MM.1S (cell line): ENCODE measurements at regions not wholly inside any gene's neighbourhood (a gene's known extent, or its start where the extent isn't known, plus 50 kb on each side); places are given as distances from the start of the nearest gene placed in this dataset.

Experiments used
- DNase-seq: peaks from one replicate; pipeline ENCODE4 v3.0.0-alpha.2; 2015
- H2AFZ ChIP-seq: fragments of 300-600 bp; sonication (generic); 2 replicates; pipeline ENCODE4 v1.6.0; 2016; ENCODE audit warnings: antibody characterized with exemption, low read length
- H3F3A ChIP-seq: fragments of 300-600 bp; sonication (generic); 2 replicates; pipeline ENCODE4 v1.6.1; 2016; ENCODE audit warnings: mild to moderate bottlenecking, antibody characterized with exemption, low read length, moderate library complexity, mixed read lengths; ENCODE audit not compliant: insufficient read depth
- H3K27ac ChIP-seq: fragments of 300-600 bp; sonication (generic); 2 replicates; pipeline ENCODE4 v1.5.1; 2016; ENCODE audit warnings: mild to moderate bottlenecking, low read length
- H3K27me3 ChIP-seq: fragments of 300-600 bp; sonication (generic); replicated peaks from 2 replicates; pipeline ENCODE4 v1.6.0; 2016; ENCODE audit warnings: low read length; ENCODE audit not compliant: insufficient read depth
- H3K36me3 ChIP-seq: fragments of 300-600 bp; sonication (generic); replicated peaks from 2 replicates; pipeline ENCODE4 v1.6.1; 2016; ENCODE audit warnings: mild to moderate bottlenecking, low read length, mixed read lengths; ENCODE audit not compliant: insufficient read depth
- H3K4me1 ChIP-seq: fragments of 300-600 bp; sonication (generic); 2 replicates; pipeline ENCODE4 v1.6.1; 2016; ENCODE audit warnings: low read length, mixed read lengths
- H3K4me2 ChIP-seq: fragments of 300-600 bp; sonication (generic); 2 replicates; pipeline ENCODE4 v1.6.0; 2016; ENCODE audit warnings: low read depth, low read length
- H3K4me3 ChIP-seq: fragments of 300-600 bp; sonication (generic); 2 replicates; pipeline ENCODE4 v1.5.1; 2016; ENCODE audit warnings: low read length, mixed read lengths
- H3K79me2 ChIP-seq: fragments of 300-600 bp; sonication (generic); 2 replicates; pipeline ENCODE4 v1.6.1; 2016; ENCODE audit warnings: mixed run types, low read length, mixed read lengths
- H3K9ac ChIP-seq: fragments of 300-600 bp; sonication (generic); 2 replicates; pipeline ENCODE4 v1.6.1; 2016; ENCODE audit warnings: low read length, mixed read lengths
- H3K9me2 ChIP-seq: fragments of 300-600 bp; sonication (generic); replicated peaks from 2 replicates; pipeline ENCODE4 v1.6.1; 2016; ENCODE audit warnings: mild to moderate bottlenecking, low read length, mixed read lengths; ENCODE audit not compliant: insufficient read depth
- H3K9me3 ChIP-seq: fragments of 300-600 bp; sonication (generic); replicated peaks from 2 replicates; pipeline ENCODE4 v1.6.1; 2016; ENCODE audit warnings: mild to moderate bottlenecking, low read length, mixed read lengths; ENCODE audit not compliant: insufficient read depth
- H4K20me1 ChIP-seq: fragments of 300-600 bp; sonication (generic); 2 replicates; pipeline ENCODE4 v1.6.1; 2016; ENCODE audit warnings: mild to moderate bottlenecking, low read length, moderate library complexity, mixed read lengths; ENCODE audit not compliant: insufficient read depth
- EZH2 ChIP-seq: fragments of 300-600 bp; sonication (generic); optimal IDR thresholded peaks from 2 replicates; pipeline ENCODE3; 2017; ENCODE audit warnings: low read depth, mild to moderate bottlenecking, antibody characterized with exemption, low read length, mixed read lengths
- EZH2phosphoT487 ChIP-seq: fragments of 300-600 bp; sonication (generic); IDR thresholded peaks from 2 replicates; pipeline ENCODE4 v1.6.1; 2018; ENCODE audit warnings: antibody characterized with exemption, low read length
- TF ChIP-seq, protein P1 (sequence below): fragments of 300-600 bp; sonication (generic); IDR thresholded peaks from 2 replicates; pipeline ENCODE4 v1.5.1; 2016; ENCODE audit warnings: antibody characterized with exemption, low read length, mixed read lengths

DNA sequence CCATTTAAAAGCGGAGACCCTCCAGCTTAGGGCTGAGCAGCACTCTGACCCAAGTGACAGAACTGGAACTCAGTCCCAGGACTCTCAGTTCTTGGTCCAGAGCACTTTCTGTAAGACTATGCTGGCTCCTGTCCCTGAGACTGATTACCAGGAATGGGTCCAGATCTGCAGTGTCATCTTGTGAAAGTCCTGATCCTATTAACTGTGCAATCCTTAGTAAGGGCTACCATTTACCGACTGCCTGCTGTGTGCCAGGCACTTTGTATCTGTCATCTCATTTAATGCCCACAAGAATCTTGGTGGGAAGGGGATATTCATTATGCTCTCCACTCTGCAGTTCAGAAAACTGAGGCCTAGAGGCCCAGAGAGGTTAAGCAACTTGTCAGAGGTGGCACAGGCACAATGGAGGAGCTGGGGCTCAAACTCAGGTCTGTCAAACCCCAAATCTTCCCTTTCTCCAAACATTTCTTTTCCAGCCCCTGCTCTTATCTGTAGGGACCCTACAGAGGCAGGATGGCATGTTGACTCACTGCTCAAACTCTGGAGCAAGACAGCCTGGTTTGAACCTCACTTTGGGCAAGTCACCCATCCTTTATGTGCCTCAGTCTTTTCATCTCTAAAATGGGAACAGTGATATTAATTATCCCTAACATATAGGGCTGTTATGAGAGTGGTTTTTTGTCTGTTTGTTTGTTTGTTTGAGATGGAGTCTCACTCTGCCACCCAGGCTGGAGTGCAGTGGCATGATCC lies 57.6 kb upstream of the IFNLR1 start:
- no peaks in the 10 kb centered on the region for H3K9me2 ChIP-seq
- H3K4me1 ChIP-seq: no peaks in the 10 kb centered on the region
- H3K27ac ChIP-seq: no peak overlapping the region
- no peaks in the 10 kb centered on the region for H3K9me3 ChIP-seq
- no peaks in the 10 kb centered on the region for H3K36me3 ChIP-seq
- H3K9ac ChIP-seq: no peak overlapping the region
- no peaks in the 10 kb centered on the region for H4K20me1 ChIP-seq
- no peaks in the 10 kb centered on the region for H3F3A ChIP-seq
- no peak for DNase-seq
- no peak overlapping the region for H2AFZ ChIP-seq
- H3K27me3 ChIP-seq: no peaks in the 10 kb centered on the region
- TF ChIP-seq EZH2phosphoT487: no peak
- TF ChIP-seq, protein P1, sequence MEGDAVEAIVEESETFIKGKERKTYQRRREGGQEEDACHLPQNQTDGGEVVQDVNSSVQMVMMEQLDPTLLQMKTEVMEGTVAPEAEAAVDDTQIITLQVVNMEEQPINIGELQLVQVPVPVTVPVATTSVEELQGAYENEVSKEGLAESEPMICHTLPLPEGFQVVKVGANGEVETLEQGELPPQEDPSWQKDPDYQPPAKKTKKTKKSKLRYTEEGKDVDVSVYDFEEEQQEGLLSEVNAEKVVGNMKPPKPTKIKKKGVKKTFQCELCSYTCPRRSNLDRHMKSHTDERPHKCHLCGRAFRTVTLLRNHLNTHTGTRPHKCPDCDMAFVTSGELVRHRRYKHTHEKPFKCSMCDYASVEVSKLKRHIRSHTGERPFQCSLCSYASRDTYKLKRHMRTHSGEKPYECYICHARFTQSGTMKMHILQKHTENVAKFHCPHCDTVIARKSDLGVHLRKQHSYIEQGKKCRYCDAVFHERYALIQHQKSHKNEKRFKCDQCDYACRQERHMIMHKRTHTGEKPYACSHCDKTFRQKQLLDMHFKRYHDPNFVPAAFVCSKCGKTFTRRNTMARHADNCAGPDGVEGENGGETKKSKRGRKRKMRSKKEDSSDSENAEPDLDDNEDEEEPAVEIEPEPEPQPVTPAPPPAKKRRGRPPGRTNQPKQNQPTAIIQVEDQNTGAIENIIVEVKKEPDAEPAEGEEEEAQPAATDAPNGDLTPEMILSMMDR: no peak
- TF ChIP-seq EZH2: no peak
- H3K4me2 ChIP-seq: no peak overlapping the region
- no peaks in the 10 kb centered on the region for H3K79me2 ChIP-seq
- H3K4me3 ChIP-seq: no peak overlapping the region

DNA sequence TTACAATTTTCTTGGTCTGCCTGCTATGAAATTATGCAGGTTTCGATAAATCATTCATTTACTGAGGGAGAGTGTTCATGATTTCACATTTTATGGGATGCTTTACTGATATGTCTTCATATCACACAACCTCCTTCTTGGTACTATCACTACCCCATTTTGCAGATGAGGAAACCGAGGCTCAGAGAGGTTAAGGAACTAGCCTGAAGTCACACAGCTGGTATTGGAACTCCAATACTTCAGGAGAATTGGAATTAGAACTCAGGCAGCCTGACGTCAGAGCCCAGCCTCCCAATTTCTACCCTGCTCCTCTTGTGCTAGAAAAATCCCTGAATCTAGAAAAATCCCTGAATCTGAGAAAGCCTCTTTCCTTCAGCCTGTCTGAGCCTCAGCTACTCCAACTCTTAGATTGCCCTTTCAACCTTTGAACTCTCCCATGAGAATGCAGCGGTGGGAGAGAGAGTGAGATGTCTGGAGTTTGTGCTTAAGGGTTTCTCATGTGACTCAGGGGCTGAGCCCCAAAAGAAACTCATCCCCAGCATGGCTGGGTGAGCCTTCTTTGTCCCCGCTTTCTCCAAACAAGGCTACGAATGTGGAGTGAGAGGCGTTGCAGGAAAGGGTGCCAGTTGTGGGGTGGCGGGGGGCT lies 50.8 kb upstream of the IFNLR1 start:
- no peaks in the 10 kb centered on the region for H3K79me2 ChIP-seq
- no peaks in the 10 kb centered on the region for H3K9me2 ChIP-seq
- peaks cover 6% of the 10 kb centered on the region for H3K4me1 ChIP-seq
- no peak overlapping the region for H3K4me2 ChIP-seq
- no peak overlapping the region for H3K9ac ChIP-seq
- H3K27ac ChIP-seq: no peak overlapping the region
- H3K4me3 ChIP-seq: no peak overlapping the region
- TF ChIP-seq EZH2 (no peak), EZH2phosphoT487 (no peak)
- TF ChIP-seq, protein P1: no peak
- H4K20me1 ChIP-seq: no peaks in the 10 kb centered on the region
- DNase-seq: no peak
- no peak overlapping the region for H2AFZ ChIP-seq
- no peaks in the 10 kb centered on the region for H3F3A ChIP-seq
- H3K36me3 ChIP-seq: no peaks in the 10 kb centered on the region
- H3K27me3 ChIP-seq: no peaks in the 10 kb centered on the region
- no peaks in the 10 kb centered on the region for H3K9me3 ChIP-seq

DNA sequence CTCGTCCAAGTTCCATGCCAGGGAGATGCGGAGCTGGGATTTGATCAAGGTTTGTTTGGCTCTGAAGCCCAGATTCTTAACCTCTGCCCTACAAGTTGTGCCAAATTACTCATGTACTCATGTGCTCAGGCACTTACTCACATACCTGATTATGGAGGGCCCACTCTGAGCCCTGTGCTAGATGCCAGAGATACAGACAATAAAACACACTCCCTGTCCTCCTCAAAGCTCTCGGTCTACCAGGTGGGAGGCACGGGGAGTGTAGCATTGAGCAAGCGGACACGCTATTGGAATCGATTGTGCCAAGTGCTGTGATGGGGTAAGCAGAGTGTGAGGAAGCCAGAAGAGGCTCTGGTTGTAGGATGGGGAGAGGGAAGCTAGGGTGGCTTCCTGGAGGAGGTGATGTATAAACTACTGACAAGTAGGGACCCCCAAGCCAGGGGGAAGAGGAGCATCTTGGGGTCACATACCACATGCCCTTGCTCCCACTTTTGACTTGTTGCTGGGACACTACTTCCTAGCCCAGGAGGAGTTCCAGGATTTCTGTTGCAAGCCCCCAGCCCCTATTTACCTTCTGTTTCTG lies 49.8 kb upstream of the IFNLR1 start:
- Histone ChIP-seq H3K4me3 (no peak overlapping the region), H3K27me3 (no peaks in the 10 kb centered on the region), H3K9me3 (no peaks in the 10 kb centered on the region), H3K4me2 (no peak overlapping the region), H4K20me1 (no peaks in the 10 kb centered on the region), H3K9me2 (no peaks in the 10 kb centered on the region), H3K9ac (no peak overlapping the region), H3K27ac (no peak overlapping the region), H3K79me2 (no peaks in the 10 kb centered on the region), H2AFZ (no peak overlapping the region), H3K36me3 (no peaks in the 10 kb centered on the region), H3F3A (no peaks in the 10 kb centered on the region), H3K4me1 (peaks cover 6% of the 10 kb centered on the region)
- no peak for DNase-seq
- TF ChIP-seq, protein P1: no peak
- no peak for TF ChIP-seq EZH2phosphoT487
- no peak for TF ChIP-seq EZH2
